ENCODE measurements at regions not wholly inside any gene's neighbourhood (a gene's known extent, or its start where the extent isn't known, plus 50 kb on each side); places are given as distances from the start of the nearest gene placed in this dataset.

DNA sequence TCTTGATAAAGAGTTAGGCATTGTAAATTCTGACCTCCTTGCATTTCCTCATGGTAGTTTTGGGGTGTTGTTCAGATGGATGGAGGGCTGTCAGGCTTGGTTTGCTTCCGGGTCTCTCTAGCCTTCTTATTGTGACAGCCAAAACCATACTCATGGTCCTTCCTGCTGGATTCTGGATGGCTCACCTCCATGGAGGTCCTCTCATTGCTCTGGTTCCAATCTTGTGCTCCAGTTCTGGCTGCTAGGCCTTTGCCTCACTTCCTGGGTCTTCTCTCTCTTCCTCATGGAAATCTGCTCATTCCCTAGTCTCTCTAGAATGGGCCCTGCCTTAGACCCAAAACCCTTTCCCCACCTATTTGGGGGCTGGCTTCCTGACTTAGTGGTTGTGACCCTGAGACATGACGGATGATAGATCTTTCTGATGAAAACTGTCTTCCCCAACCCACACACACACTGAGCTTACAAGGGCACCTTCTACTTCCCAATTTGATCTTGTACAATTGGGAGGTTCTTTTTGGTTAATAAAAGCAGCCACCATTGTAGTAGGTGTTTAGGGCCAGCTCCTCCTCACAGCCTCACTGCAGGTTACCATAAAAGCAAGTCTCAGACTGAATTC is 66.2 kb upstream of the XCR1 start:
- TF ChIP-seq CTCF (IDR thresholded peaks at IDR 0.05; ENCODE audit: insufficient read depth, low read depth, low read length) (no peak), EZH2 (IDR thresholded peaks at IDR 0.05; ENCODE audit: insufficient read depth, low read length) (no peak)

All from astrocyte (in vitro differentiated cells and primary cell).